PC-9 (cell line): ENCODE measurements at regions not wholly inside any gene's neighbourhood (a gene's known extent, or its start where the extent isn't known, plus 50 kb on each side); places are given as distances from the start of the nearest gene placed in this dataset.

Source experiments
- EZH2 ChIP-seq: fragments of 200-600 bp; sonication (generic); IDR thresholded peaks from 2 replicates; pipeline ENCODE4 v1.8.0; 2017; ENCODE audit warnings: antibody characterized with exemption, low read depth
- TF ChIP-seq, protein P1 (sequence below): fragments of 200-600 bp; sonication (generic); conservative IDR thresholded peaks from 2 replicates; pipeline ENCODE4 v1.6.1; 2017; ENCODE audit warnings: mixed run types, antibody characterized with exemption, mild to moderate bottlenecking, moderate library complexity

DNA sequence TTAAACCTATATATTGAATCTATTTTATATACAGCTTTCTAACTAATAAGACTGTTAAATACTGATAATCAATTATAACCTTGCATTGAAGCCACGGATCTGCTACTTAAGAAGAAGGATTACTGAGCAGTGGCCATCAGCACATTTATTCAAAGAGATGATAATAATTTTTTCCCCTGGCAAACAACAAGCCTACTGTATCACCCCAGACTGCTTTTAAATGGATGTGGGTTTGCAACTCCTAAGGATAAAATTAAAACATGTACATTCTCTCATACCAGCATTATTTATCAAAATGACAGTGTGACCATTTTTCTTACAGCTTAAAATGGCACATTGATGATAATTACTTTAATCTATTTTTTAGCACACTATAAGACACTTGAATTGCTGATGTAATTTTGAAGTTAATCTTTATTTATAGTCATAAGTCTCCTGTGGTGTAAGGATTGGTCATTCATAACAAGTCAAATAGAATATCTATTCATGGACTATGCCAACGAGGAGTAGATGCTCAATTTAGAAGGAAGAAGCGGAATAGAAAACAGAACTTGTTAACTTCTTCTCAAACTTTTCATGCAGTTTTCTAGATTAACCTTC lies 517.7 kb downstream of the METTL4 start:
- TF ChIP-seq, protein P1, sequence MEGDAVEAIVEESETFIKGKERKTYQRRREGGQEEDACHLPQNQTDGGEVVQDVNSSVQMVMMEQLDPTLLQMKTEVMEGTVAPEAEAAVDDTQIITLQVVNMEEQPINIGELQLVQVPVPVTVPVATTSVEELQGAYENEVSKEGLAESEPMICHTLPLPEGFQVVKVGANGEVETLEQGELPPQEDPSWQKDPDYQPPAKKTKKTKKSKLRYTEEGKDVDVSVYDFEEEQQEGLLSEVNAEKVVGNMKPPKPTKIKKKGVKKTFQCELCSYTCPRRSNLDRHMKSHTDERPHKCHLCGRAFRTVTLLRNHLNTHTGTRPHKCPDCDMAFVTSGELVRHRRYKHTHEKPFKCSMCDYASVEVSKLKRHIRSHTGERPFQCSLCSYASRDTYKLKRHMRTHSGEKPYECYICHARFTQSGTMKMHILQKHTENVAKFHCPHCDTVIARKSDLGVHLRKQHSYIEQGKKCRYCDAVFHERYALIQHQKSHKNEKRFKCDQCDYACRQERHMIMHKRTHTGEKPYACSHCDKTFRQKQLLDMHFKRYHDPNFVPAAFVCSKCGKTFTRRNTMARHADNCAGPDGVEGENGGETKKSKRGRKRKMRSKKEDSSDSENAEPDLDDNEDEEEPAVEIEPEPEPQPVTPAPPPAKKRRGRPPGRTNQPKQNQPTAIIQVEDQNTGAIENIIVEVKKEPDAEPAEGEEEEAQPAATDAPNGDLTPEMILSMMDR, result no peak
- TF ChIP-seq EZH2, result no peak
